ENCODE measurements at regions not wholly inside any gene's neighbourhood (a gene's known extent, or its start where the extent isn't known, plus 50 kb on each side); places are given as distances from the start of the nearest gene placed in this dataset.
A peak's percentile ranks its signal among the peaks of the same experiment; 100 is the strongest.
"Not testable (repeated sequence)": the region's sequence is repeated elsewhere in the genome, so short reads cannot be mapped to it uniquely, and the experiment has no call there.

DNA sequence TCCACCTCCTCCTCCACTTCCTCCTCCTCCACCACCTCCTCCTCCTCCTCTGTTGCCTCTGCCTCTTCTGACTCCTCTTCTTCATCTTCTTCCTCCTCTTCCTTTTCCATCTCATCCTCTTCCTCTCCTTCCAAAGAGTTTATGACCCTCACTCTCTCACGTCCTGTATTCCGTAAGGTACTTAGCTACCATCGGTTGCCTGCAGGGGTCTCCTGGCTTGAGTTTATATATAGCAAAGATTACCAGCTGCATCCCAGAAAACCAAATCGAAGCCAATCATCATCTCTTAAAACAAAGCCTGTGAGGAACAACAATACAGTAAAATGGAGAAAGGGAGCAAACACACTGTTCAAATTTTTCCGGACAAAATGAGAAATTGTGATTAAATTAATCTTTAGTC, 317.4 kb downstream of the C3orf38 start:
- DNase-seq, result no peak
- in situ Hi-C loops (cut with HindIII; ENCODE audit: low pct_ligation_motif_present, low sequenced_read_pairs), result no loop called here
- no peak overlapping the region for H3K27ac ChIP-seq
- TF ChIP-seq, protein P1, sequence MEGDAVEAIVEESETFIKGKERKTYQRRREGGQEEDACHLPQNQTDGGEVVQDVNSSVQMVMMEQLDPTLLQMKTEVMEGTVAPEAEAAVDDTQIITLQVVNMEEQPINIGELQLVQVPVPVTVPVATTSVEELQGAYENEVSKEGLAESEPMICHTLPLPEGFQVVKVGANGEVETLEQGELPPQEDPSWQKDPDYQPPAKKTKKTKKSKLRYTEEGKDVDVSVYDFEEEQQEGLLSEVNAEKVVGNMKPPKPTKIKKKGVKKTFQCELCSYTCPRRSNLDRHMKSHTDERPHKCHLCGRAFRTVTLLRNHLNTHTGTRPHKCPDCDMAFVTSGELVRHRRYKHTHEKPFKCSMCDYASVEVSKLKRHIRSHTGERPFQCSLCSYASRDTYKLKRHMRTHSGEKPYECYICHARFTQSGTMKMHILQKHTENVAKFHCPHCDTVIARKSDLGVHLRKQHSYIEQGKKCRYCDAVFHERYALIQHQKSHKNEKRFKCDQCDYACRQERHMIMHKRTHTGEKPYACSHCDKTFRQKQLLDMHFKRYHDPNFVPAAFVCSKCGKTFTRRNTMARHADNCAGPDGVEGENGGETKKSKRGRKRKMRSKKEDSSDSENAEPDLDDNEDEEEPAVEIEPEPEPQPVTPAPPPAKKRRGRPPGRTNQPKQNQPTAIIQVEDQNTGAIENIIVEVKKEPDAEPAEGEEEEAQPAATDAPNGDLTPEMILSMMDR (IDR thresholded peaks at IDR 0.05; ENCODE audit: low read depth, low read length, missing control alignments), result peak; percentile 25
- no peak overlapping the region for H3K4me3 ChIP-seq (ENCODE audit: low read depth, low read length)
- no peaks in the 10 kb centered on the region for H3K27me3 ChIP-seq (replicated peaks)
- no peaks in the 10 kb centered on the region for H3K36me3 ChIP-seq (replicated peaks)

DNA sequence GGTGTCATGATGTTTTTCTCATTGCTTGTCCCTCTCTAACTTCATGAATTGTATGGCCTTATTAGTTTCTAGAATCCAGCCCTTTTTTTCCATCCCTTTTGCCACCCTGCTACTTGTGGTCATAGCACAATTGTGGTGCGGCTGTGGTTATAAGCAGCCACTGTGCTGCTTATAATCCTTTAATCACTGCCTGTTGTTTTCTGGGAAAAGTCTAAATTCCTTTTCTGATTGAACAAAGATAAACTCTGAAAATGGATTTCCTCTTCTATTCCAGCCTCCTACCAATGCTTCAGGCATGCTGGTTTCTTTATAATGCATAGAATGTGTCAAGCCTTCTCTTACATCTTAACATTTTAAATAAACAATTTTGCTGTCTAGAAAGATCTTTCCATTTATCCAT, 319.5 kb downstream of the C3orf38 start:
- no peak for DNase-seq
- H3K27me3 ChIP-seq (replicated peaks), result no peaks in the 10 kb centered on the region
- no peak overlapping the region for H3K27ac ChIP-seq
- no peaks in the 10 kb centered on the region for H3K36me3 ChIP-seq (replicated peaks)
- in situ Hi-C loops (cut with HindIII; ENCODE audit: low pct_ligation_motif_present, low sequenced_read_pairs), result no loop called here
- H3K4me3 ChIP-seq (ENCODE audit: low read depth, low read length), result no peak overlapping the region
- TF ChIP-seq, protein P1 (IDR thresholded peaks at IDR 0.05; ENCODE audit: low read depth, low read length, missing control alignments), result no peak

DNA sequence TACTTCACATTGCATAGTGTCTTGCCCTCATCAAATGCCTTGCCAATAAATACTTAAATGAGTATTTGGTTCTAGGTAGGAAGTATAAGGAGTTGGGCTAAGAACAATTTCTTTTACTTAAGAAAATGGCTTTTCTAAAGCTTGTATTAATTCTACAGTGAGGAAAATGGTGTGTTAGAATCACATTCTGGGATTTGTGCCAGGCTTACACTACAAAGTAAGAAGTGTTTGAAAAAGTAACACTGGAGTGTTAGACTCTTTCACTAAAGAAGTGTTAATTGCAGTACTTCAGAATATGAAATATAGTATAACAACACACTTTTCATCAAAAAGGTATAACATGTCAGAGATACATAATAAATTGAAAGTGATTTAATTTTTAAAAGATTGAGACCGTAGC, 328.7 kb downstream of the C3orf38 start:
- Histone ChIP-seq H3K36me3 (replicated peaks) (no peaks in the 10 kb centered on the region), H3K4me3 (ENCODE audit: low read depth, low read length) (no peak overlapping the region), H3K27me3 (replicated peaks) (no peaks in the 10 kb centered on the region), H3K27ac (no peak overlapping the region)
- DNase-seq, result no peak
- in situ Hi-C loops (cut with HindIII; ENCODE audit: low pct_ligation_motif_present, low sequenced_read_pairs), result no loop called here
- TF ChIP-seq, protein P1 (IDR thresholded peaks at IDR 0.05; ENCODE audit: low read depth, low read length, missing control alignments), result no peak

DNA sequence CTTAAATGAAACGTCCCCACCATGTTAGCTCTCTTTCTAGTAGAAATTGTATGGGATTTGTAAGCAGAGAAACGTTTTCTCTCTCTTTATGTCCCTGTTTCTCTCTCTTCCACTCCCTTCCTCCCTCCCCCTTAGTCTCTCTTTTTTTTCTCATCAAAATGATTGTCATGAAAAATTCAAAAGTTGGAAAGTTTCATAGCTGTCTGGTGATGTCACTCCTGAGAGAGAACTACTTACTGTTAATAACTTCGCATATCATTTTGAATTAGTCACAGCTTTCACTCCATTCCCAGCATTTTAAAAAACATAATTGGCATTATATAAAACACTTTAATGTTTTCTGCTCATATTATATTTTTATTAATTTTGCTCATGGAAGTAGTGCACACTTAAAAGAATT, 331.1 kb downstream of the C3orf38 start:
- TF ChIP-seq, protein P1 (IDR thresholded peaks at IDR 0.05; ENCODE audit: low read depth, low read length, missing control alignments), result no peak

DNA sequence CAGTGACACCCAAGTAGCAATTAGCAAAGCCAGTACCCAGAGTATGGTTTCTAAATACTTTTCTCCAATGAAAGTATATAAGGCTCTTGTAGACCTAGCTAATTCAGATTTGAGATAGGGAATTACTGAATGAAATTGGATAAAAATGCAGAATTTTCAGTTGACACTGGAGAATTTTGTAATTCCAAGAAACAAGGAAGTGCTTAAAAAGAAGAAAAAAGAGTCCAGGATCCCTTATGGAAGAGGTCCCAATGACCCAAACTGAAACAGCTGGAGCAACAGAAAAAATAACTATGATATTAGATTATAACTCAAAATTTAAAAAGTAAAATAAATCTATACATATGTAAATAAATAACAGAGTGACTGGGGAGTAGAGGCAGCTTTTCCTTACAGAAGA, 335.2 kb downstream of the C3orf38 start:
- Histone ChIP-seq H3K27ac (no peak overlapping the region), H3K27me3 (replicated peaks) (no peaks in the 10 kb centered on the region), H3K4me3 (ENCODE audit: low read depth, low read length) (no peak overlapping the region), H3K36me3 (replicated peaks) (no peaks in the 10 kb centered on the region)
- no peak for DNase-seq
- TF ChIP-seq, protein P1 (IDR thresholded peaks at IDR 0.05; ENCODE audit: low read depth, low read length, missing control alignments), result no peak
- in situ Hi-C loops (cut with HindIII; ENCODE audit: low pct_ligation_motif_present, low sequenced_read_pairs), result no loop called here

More for the DNA sequence above, 331.1 kb downstream of the C3orf38 start:
- no peaks in the 10 kb centered on the region for H3K36me3 ChIP-seq (replicated peaks)
- peak; percentile 5 for DNase-seq
- H3K27ac ChIP-seq, result no peak overlapping the region
- H3K4me3 ChIP-seq (ENCODE audit: low read depth, low read length), result no peak overlapping the region
- H3K27me3 ChIP-seq (replicated peaks), result no peaks in the 10 kb centered on the region
- in situ Hi-C loops (cut with HindIII; ENCODE audit: low pct_ligation_motif_present, low sequenced_read_pairs), result no loop called here

DNA sequence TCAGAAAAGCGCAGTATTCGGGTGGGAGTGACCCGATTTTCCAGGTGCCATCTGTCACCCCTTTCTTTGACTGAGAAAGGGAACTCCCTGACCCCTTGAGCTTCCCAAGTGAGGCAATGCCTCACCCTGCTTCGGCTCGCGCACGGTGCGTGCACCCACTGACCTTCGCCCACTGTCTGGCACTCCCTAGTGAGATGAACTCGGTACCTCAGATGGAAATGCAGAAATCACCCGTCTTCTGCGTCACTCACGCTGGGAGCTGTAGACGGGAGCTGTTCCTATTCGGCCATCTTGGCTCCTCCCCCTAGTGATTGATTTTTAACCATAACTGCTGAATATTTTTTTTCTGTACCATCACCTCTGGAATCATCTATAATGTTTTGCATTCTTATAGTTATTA, 359.1 kb downstream of the C3orf38 start:
- H3K36me3 ChIP-seq (replicated peaks); H3K27ac ChIP-seq; DNase-seq; in situ Hi-C loops (cut with HindIII; ENCODE audit: low pct_ligation_motif_present, low sequenced_read_pairs); H3K4me3 ChIP-seq (ENCODE audit: low read depth, low read length); H3K27me3 ChIP-seq (replicated peaks): not testable (repeated sequence)

All from brain microvascular endothelial cell (primary cell).